GM10266 (cell line): ENCODE measurements at regions not wholly inside any gene's neighbourhood (a gene's known extent, or its start where the extent isn't known, plus 50 kb on each side); places are given as distances from the start of the nearest gene placed in this dataset.
"Not testable (repeated sequence)": the region's sequence is repeated elsewhere in the genome, so short reads cannot be mapped to it uniquely, and the experiment has no call there.

Experiments
- DNase-seq: peaks from one replicate; pipeline ENCODE4 v3.0.0; 2012; ENCODE audit errors: extremely low spot score
- TF ChIP-seq, protein P1 (sequence below): IDR thresholded peaks from 2 replicates; pipeline ENCODE4 v1.5.1; 2012; ENCODE audit warnings: mild to moderate bottlenecking, low read depth; ENCODE audit not compliant: control insufficient read depth, insufficient read depth; ENCODE audit errors: missing control alignments

DNA sequence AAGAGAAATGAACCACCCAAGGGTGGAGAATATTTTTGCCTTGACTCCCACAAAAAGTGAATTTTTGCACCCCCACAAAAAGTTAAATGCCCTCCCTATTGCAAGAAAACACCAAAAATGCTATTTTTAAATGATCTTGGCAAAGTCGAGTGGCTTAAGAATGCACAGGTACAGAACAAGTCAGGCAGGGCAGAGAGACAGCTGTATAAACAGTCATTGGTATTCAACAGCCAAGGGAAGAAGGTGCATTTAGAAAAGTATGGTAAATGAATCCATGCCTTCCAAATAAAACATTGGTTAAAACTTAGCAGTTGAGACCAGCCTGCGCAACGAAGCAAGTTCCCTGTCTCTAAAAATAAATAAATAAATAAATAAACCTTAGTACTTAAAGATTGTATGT is 169.3 kb downstream of the CHIC2 start:
- DNase-seq, result no peak
- TF ChIP-seq, protein P1, sequence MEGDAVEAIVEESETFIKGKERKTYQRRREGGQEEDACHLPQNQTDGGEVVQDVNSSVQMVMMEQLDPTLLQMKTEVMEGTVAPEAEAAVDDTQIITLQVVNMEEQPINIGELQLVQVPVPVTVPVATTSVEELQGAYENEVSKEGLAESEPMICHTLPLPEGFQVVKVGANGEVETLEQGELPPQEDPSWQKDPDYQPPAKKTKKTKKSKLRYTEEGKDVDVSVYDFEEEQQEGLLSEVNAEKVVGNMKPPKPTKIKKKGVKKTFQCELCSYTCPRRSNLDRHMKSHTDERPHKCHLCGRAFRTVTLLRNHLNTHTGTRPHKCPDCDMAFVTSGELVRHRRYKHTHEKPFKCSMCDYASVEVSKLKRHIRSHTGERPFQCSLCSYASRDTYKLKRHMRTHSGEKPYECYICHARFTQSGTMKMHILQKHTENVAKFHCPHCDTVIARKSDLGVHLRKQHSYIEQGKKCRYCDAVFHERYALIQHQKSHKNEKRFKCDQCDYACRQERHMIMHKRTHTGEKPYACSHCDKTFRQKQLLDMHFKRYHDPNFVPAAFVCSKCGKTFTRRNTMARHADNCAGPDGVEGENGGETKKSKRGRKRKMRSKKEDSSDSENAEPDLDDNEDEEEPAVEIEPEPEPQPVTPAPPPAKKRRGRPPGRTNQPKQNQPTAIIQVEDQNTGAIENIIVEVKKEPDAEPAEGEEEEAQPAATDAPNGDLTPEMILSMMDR, result no peak

GRCh38 chr4:53890461-53890860 is 173.9 kb downstream of the CHIC2 start:
- TF ChIP-seq, protein P1, result no peak
- no peak for DNase-seq

DNA sequence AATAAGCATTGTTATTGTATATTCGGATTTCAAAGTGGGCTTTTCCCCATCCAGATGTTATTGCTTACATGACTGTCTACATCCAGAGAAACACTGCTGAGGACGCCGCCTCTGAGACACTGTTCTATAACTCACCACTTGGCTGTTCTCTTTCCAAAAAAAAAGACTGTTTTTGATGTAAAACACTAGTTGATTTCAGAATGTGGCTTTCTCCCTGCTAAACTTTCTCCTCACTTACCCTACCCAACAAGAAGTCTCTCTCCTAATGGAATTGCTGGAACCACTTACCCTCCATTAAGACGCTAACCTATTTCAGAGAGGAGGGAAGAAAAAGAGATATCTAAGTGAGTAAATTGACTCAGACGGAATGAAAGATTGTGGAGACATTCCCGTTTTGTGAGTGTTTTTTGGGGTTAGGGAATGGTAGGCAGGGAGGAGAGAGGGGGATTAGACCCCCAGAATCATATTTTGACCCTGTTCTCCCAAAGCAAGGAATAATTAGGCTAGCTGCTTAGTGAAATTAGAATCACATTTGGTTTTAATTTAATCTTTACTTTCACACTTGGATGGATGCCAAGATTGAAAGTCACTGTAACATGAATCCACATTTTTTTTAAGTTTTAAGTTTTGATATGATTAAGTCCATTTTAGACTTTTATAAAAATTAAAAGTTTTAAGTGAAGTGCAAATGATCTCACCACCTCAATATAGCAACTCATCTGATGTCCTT is 174.9 kb downstream of the CHIC2 start:
- no peak for DNase-seq

GRCh38 chr4:53886090-53886489 is 178.3 kb downstream of the CHIC2 start:
- TF ChIP-seq, protein P1, result no peak
- no peak for DNase-seq

More for the DNA sequence above, 174.9 kb downstream of the CHIC2 start:
- TF ChIP-seq, protein P1, result no peak

DNA sequence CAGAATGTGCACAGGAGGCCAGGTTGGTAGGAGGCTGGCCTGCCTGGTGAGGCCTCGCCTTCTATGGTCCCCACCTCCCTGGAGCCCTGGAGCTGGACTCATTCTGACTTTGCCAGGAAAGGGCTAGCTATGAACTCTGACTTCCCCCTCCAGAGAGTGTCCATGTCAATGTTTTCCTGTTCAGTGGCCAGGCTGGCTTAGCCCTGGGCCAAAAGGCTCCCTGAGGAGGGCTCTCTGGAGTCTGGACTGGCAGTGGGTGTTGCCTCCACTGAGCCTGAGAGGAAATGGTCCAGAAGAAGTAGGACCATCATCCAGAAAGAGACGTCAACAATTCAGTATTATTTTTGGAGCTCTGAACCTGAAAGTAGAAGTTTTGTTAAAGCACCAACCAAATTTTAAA is 178.7 kb downstream of the CHIC2 start:
- TF ChIP-seq, protein P1, result no peak
- DNase-seq, result no peak

- not testable (repeated sequence) for DNase-seq
Observed at GRCh38 chr4:53877096-53877495, 187.3 kb downstream of the CHIC2 start.

GRCh38 chr4:53866055-53866454 is 198.3 kb downstream of the CHIC2 start:
- TF ChIP-seq, protein P1, result no peak
- no peak for DNase-seq

- TF ChIP-seq, protein P1, result no peak
- DNase-seq, result no peak
Observed at GRCh38 chr4:53865054-53865453, 199.4 kb downstream of the CHIC2 start.
